ENCODE measurements at regions not wholly inside any gene's neighbourhood (a gene's known extent, or its start where the extent isn't known, plus 50 kb on each side); places are given as distances from the start of the nearest gene placed in this dataset.

DNA sequence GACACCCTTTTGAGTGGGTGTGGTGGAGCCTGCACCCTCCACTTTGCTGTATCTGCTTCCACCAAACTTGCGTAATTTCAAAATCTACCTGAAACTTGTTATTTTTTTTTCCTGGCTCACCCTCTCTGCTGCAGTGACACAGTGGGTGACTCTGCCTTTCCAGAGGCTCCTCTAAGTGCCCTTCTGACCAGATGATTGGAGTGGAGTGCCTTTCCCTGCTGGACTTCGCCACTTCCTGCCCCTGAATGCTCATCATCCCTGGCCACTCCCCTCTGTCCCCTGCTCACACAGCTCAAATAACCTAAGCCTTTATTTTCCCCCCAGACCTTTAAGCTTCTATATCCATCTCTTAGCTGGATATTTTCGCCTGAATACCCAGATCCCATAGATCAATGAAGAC lies 777.5 kb upstream of the ID2 start:
- peaks cover 0 to 6% (median 3%) of the 10 kb centered on the region in 7 donors for H3K9me3 Mint-ChIP-seq

GRCh38 chr2:7905756-7906155 lies 776.1 kb upstream of the ID2 start:
- H4K20me1 ChIP-seq (ENCODE audit: insufficient read depth, low read length), result no peaks in the 10 kb centered on the region
- WGBS (ENCODE audit: insufficient coverage), result 95% methylated on average over 9 of the region's 12 CpGs
- no peak for TF ChIP-seq CTCF (IDR thresholded peaks at IDR 0.05)
- H3K4me1 Mint-ChIP-seq, result peaks cover 5% of the 10 kb centered on the region
- H3K9me3 Mint-ChIP-seq, result peaks cover 4 to 11% (median 10%) of the 10 kb centered on the region in 7 donors
- H3K4me3 Mint-ChIP-seq, result no peak overlapping the region
- no peaks in the 10 kb centered on the region for H3K36me3 ChIP-seq (replicated peaks in 1 of 2; ENCODE audit: control insufficient read depth in 1 of 2, insufficient read depth in 2 of 2, low read length in 2 of 2)
- intact Hi-C loops (cut with micrococcal nuclease), result no loop called here
- no peak overlapping the region for H3K4me2 ChIP-seq (replicated peaks; ENCODE audit: extremely low read depth, low read length, poor library complexity, severe bottlenecking)
- H3K27ac ChIP-seq (ENCODE audit: low read depth in 1 of 2, low read length in 2 of 2), result no peak overlapping the region
- peaks cover 1 to 3% of the 10 kb centered on the region in 2 donors for H3K4me1 ChIP-seq (ENCODE audit: control insufficient read depth in 1 of 2, insufficient read depth in 2 of 2, low read length in 2 of 2)
- H3K36me3 Mint-ChIP-seq, result no peaks in the 10 kb centered on the region
- DNase-seq, result no peak
- no peaks in the 10 kb centered on the region for H3K27me3 ChIP-seq (ENCODE audit: control insufficient read depth in 2 of 2, insufficient read depth in 2 of 2, low read length in 2 of 2)
- H2AFZ ChIP-seq (ENCODE audit: insufficient read depth, low read depth, low read length, poor library complexity, severe bottlenecking), result no peak overlapping the region
- no peak overlapping the region for H3K4me3 ChIP-seq (replicated peaks in 1 of 3; ENCODE audit: low read depth in 2 of 3, low read length in 3 of 3)
- H3K9me3 ChIP-seq (replicated peaks in 1 of 2; ENCODE audit: control insufficient read depth in 1 of 2, insufficient read depth in 1 of 2, low read length in 2 of 2), result peaks cover 0 to 7% of the 10 kb centered on the region in 2 donors
- no peaks in the 10 kb centered on the region for H3K79me2 ChIP-seq (ENCODE audit: insufficient read depth, low read length)
- H3K27me3 Mint-ChIP-seq (ENCODE audit: low read depth in 3 of 3), result peaks cover 6 to 9% (median 6%) of the 10 kb centered on the region in 3 donors
- H3K9ac ChIP-seq (ENCODE audit: insufficient read depth, low read length, poor library complexity, severe bottlenecking), result no peak overlapping the region
- H3K27ac Mint-ChIP-seq, result no peak overlapping the region

More for the DNA sequence above, 777.5 kb upstream of the ID2 start:
- Histone ChIP-seq H3K4me3 (replicated peaks in 1 of 3; ENCODE audit: low read depth in 2 of 3, low read length in 3 of 3) (no peak overlapping the region), H3K36me3 (replicated peaks in 1 of 2; ENCODE audit: control insufficient read depth in 1 of 2, insufficient read depth in 2 of 2, low read length in 2 of 2) (no peaks in the 10 kb centered on the region), H3K27me3 (ENCODE audit: control insufficient read depth in 2 of 2, insufficient read depth in 2 of 2, low read length in 2 of 2) (no peaks in the 10 kb centered on the region), H3K4me1 (ENCODE audit: control insufficient read depth in 1 of 2, insufficient read depth in 2 of 2, low read length in 2 of 2) (peaks cover 16 to 17% of the 10 kb centered on the region in 2 donors), H3K27ac (ENCODE audit: low read depth in 1 of 2, low read length in 2 of 2) (no peak overlapping the region), H4K20me1 (ENCODE audit: insufficient read depth, low read length) (no peaks in the 10 kb centered on the region), H2AFZ (ENCODE audit: insufficient read depth, low read depth, low read length, poor library complexity, severe bottlenecking) (no peak overlapping the region), H3K9ac (ENCODE audit: insufficient read depth, low read length, poor library complexity, severe bottlenecking) (no peak overlapping the region), H3K79me2 (ENCODE audit: insufficient read depth, low read length) (no peaks in the 10 kb centered on the region), H3K9me3 (replicated peaks in 1 of 2; ENCODE audit: control insufficient read depth in 1 of 2, insufficient read depth in 1 of 2, low read length in 2 of 2) (peaks cover 0 to under 1% of the 10 kb centered on the region in 2 donors), H3K4me2 (replicated peaks; ENCODE audit: extremely low read depth, low read length, poor library complexity, severe bottlenecking) (no peak overlapping the region)
- peaks cover 4 to 6% (median 6%) of the 10 kb centered on the region in 3 donors for H3K27me3 Mint-ChIP-seq (ENCODE audit: low read depth in 3 of 3)
- DNase-seq, result no peak
- no peaks in the 10 kb centered on the region for H3K36me3 Mint-ChIP-seq
- intact Hi-C loops (cut with micrococcal nuclease), result no loop called here
- H3K4me1 Mint-ChIP-seq, result peaks cover 19% of the 10 kb centered on the region
- H3K4me3 Mint-ChIP-seq, result no peak overlapping the region
- TF ChIP-seq CTCF (IDR thresholded peaks at IDR 0.05), result no peak
- no peak overlapping the region for H3K27ac Mint-ChIP-seq
- 100% methylated on average over 1 of the region's 3 CpGs for WGBS (ENCODE audit: insufficient coverage)

Data from CD14-positive monocyte (primary cell).